Endothelial cell of umbilical vein (primary cell): ENCODE measurements at regions not wholly inside any gene's neighbourhood (a gene's known extent, or its start where the extent isn't known, plus 50 kb on each side); places are given as distances from the start of the nearest gene placed in this dataset.

Experiments used
- BruUV-seq: library from RNA; stranded (reverse); fragments of 400-500 nt; replicated peaks from 2 replicates; lab custom pipeline; 2021; lab: Mats Ljungman, UMichigan
- CTCF ChIA-PET: fragments of 300-600, 350-600 bp; sonication (Branson Sonifier 250); formaldehyde crosslinking; loops from one replicate; lab custom pipeline; 2021; ENCODE audit warnings: antibody characterized with exemption, inconsistent platforms; lab: Charles Lee
- POLR2A ChIA-PET: fragments of 300-600, 350-600 bp; sonication (Branson Sonifier 250); formaldehyde crosslinking; loops from one replicate; lab custom pipeline; 2021; ENCODE audit warnings: antibody characterized with exemption, inconsistent platforms; lab: Charles Lee
- DNase-seq: peaks from one replicate; pipeline ENCODE4 v3.0.0-alpha.2; 2011; ENCODE audit warnings: low read depth, low spot score
- FAIRE-seq: peaks from 2 replicates; lab custom pipeline; 2011; peaks lifted over from hg19 to GRCh38; lab: Jason Lieb, UNC
- H2AFZ ChIP-seq: 2 replicates; pipeline ENCODE4 v1.6.0; 2012; ENCODE audit warnings: low read depth, low read length, control low read depth, inconsistent platforms
- H3K27ac ChIP-seq: 2 replicates; pipeline ENCODE4 v1.5.1; 2011; ENCODE audit warnings: low read depth, mild to moderate bottlenecking, control low read depth, low read length, moderate library complexity; ENCODE audit not compliant: insufficient read depth
- H3K27me3 ChIP-seq, 2 experiments: 2 replicates each; pipeline versions ENCODE4 v1.6.0 to v1.6.1; 2011; ENCODE audit warnings: low read length in 2 of 2, mixed read lengths in 1 of 2; ENCODE audit not compliant: control insufficient read depth in 2 of 2, insufficient read depth in 2 of 2
- H3K36me3 ChIP-seq, 2 experiments: 2 replicates in 1 of 2; 3 replicates in 1 of 2; pipeline ENCODE4 v1.5.1; 2011; ENCODE audit warnings: low read length in 2 of 2, mild to moderate bottlenecking in 1 of 2, moderate library complexity in 1 of 2; ENCODE audit not compliant: control insufficient read depth in 2 of 2, insufficient read depth in 2 of 2; ENCODE audit errors: extremely low read depth in 1 of 2
- H3K4me1 ChIP-seq: 3 replicates; pipeline ENCODE4 v1.5.1; 2011; ENCODE audit warnings: mild to moderate bottlenecking, low read length; ENCODE audit not compliant: control insufficient read depth, insufficient read depth; ENCODE audit errors: extremely low read depth
- H3K4me2 ChIP-seq: 2 replicates; pipeline ENCODE4 v1.6.1; 2011; ENCODE audit warnings: low read length, control low read depth, mixed read lengths; ENCODE audit not compliant: insufficient read depth
- H3K4me3 ChIP-seq, 3 experiments: fragments of 200-600 bp in 1 of 3; sonication (generic), shearing (Covaris generic) in 1 of 3; replicated peaks in 1 of 3; 2 replicates each; pipeline ENCODE4 v1.5.1; 2011 to 2016; ENCODE audit warnings: control low read depth in 3 of 3, low read length in 3 of 3, mild to moderate bottlenecking in 2 of 3, inconsistent platforms in 1 of 3, low read depth in 1 of 3, moderate library complexity in 1 of 3; ENCODE audit not compliant: insufficient read depth in 1 of 3
- H3K79me2 ChIP-seq: 2 replicates; pipeline ENCODE4 v1.6.0; 2012; ENCODE audit warnings: low read length, inconsistent platforms; ENCODE audit not compliant: control insufficient read depth, insufficient read depth
- H3K9ac ChIP-seq: replicated peaks from 2 replicates; pipeline ENCODE3; 2011; ENCODE audit warnings: low read length, control low read depth; ENCODE audit not compliant: insufficient read depth; ENCODE audit errors: extremely low read depth
- H3K9me1 ChIP-seq: replicated peaks from 3 replicates; pipeline ENCODE4 v1.6.0; 2011; ENCODE audit warnings: mild to moderate bottlenecking, low read length; ENCODE audit not compliant: control insufficient read depth, insufficient read depth; ENCODE audit errors: extremely low read depth
- H3K9me3 ChIP-seq: replicated peaks from 2 replicates; pipeline ENCODE4 v1.5.1; 2012; ENCODE audit warnings: low read length, inconsistent platforms; ENCODE audit not compliant: control insufficient read depth, insufficient read depth
- H4K20me1 ChIP-seq: replicated peaks from 2 replicates; pipeline ENCODE3; 2011; ENCODE audit warnings: mild to moderate bottlenecking, low read length; ENCODE audit not compliant: control insufficient read depth, insufficient read depth; ENCODE audit errors: extremely low read depth
- EZH2 ChIP-seq: IDR thresholded peaks from 2 replicates; pipeline ENCODE4 v1.6.1; 2012; ENCODE audit warnings: borderline replicate concordance, low read depth, mild to moderate bottlenecking, moderate library complexity, low read length, inconsistent platforms; ENCODE audit not compliant: severe bottlenecking
- FOS ChIP-seq: IDR thresholded peaks from 2 replicates; pipeline ENCODE4 v1.6.1; 2011; ENCODE audit warnings: mild to moderate bottlenecking, low read length, moderate library complexity, borderline replicate concordance; ENCODE audit not compliant: insufficient read depth
- GATA2 ChIP-seq: IDR thresholded peaks from 2 replicates; pipeline ENCODE4 v1.7.0; 2011; ENCODE audit warnings: low read depth, mild to moderate bottlenecking, moderate library complexity, mixed read lengths, low read length; ENCODE audit not compliant: insufficient read length, insufficient read depth
- JUN ChIP-seq: IDR thresholded peaks from 2 replicates; pipeline ENCODE4 v1.6.1; 2011; ENCODE audit warnings: borderline replicate concordance, low read depth; ENCODE audit not compliant: insufficient read length, insufficient read depth
- MYC ChIP-seq: IDR thresholded peaks from one replicate; pipeline ENCODE4 v1.6.1; 2011; ENCODE audit warnings: mild to moderate bottlenecking, low read depth, low read length
- POLR2A ChIP-seq: IDR thresholded peaks from 2 replicates; pipeline ENCODE4 v1.6.1; 2012; ENCODE audit warnings: low read depth, mild to moderate bottlenecking, control low read depth, low read length
- POLR2AphosphoS5 ChIP-seq: IDR thresholded peaks from 2 replicates; pipeline ENCODE4 v1.6.1; 2012; ENCODE audit warnings: low read depth, mild to moderate bottlenecking, control low read depth, low read length, moderate library complexity; ENCODE audit not compliant: insufficient read depth
- dilution Hi-C: fragments of 300-500 bp; cut with MboI; formaldehyde crosslinking; loops from one replicate; pipeline ENCODE4 v1.15.0; 2019; ENCODE audit warnings: low sequenced_read_pairs; ENCODE audit not compliant: extremely low pct_ligation_motif_present
- intact Hi-C: fragments of 100-400 bp; cut with micrococcal nuclease; formaldehyde crosslinking; loops from one replicate; pipeline ENCODE4 v1.10.0; 2022
- TF ChIP-seq, protein P1 (sequence below), 2 donors: IDR thresholded peaks; 1 replicate in 1 of 2; 2 replicates in 1 of 2; pipeline ENCODE4 v1.5.1; 2011; ENCODE audit warnings: low read length in 2 of 2, mild to moderate bottlenecking in 2 of 2, moderate library complexity in 2 of 2, control low read depth in 1 of 2, inconsistent platforms in 1 of 2, low read depth in 1 of 2; ENCODE audit not compliant: insufficient read depth in 1 of 2; ENCODE audit errors: extremely low read depth in 1 of 2
- TF ChIP-seq, protein P2 (sequence below): IDR thresholded peaks from 2 replicates; pipeline ENCODE4 v1.6.1; 2011; ENCODE audit not compliant: insufficient read depth, insufficient read length

GRCh38 chr4:184548316-184548647, 73.9 kb upstream of the IRF2 start:
- Histone ChIP-seq H3K79me2 (no peaks in the 10 kb centered on the region), H3K36me3 (no peaks in the 10 kb centered on the region), H3K4me2 (peak overlapping the region; percentile 61), H3K9ac (no peak overlapping the region), H3K4me1 (peaks cover 7% of the 10 kb centered on the region), H2AFZ (peak overlapping the region; percentile 97), H3K9me3 (no peaks in the 10 kb centered on the region), H3K27ac (no peak overlapping the region), H3K4me3 (no peak overlapping the region), H4K20me1 (no peaks in the 10 kb centered on the region), H3K9me1 (no peaks in the 10 kb centered on the region), H3K27me3 (no peaks in the 10 kb centered on the region)
- FAIRE-seq: no peak
- ChIA-PET POLR2A (no interaction called here), CTCF (interaction anchor here (1.0 kb wide), 1 partner anchor 11 kb away, joined by 3 read pairs; no protein-coding TSS in a partner anchor)
- intact Hi-C loops: no loop called here
- dilution Hi-C loops: no loop called here
- no peak for DNase-seq
- no TSS peak for BruUV-seq
- TF ChIP-seq POLR2AphosphoS5 (no peak), GATA2 (no peak), EZH2 (no peak), POLR2A (no peak), MYC (no peak), FOS (no peak), JUN (no peak)
- TF ChIP-seq, protein P1, sequence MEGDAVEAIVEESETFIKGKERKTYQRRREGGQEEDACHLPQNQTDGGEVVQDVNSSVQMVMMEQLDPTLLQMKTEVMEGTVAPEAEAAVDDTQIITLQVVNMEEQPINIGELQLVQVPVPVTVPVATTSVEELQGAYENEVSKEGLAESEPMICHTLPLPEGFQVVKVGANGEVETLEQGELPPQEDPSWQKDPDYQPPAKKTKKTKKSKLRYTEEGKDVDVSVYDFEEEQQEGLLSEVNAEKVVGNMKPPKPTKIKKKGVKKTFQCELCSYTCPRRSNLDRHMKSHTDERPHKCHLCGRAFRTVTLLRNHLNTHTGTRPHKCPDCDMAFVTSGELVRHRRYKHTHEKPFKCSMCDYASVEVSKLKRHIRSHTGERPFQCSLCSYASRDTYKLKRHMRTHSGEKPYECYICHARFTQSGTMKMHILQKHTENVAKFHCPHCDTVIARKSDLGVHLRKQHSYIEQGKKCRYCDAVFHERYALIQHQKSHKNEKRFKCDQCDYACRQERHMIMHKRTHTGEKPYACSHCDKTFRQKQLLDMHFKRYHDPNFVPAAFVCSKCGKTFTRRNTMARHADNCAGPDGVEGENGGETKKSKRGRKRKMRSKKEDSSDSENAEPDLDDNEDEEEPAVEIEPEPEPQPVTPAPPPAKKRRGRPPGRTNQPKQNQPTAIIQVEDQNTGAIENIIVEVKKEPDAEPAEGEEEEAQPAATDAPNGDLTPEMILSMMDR (IDR thresholded peaks at IDR 0.05; ENCODE audit: extremely low read depth in 1 of 2, insufficient read depth in 1 of 2, low read depth in 1 of 2, low read length in 2 of 2): no peak
- TF ChIP-seq, protein P2, sequence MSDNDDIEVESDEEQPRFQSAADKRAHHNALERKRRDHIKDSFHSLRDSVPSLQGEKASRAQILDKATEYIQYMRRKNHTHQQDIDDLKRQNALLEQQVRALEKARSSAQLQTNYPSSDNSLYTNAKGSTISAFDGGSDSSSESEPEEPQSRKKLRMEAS: no peak
